Activated CD4-positive, alpha-beta T cell treated with anti-CD3 and anti-CD28 coated beads, Interleukin-2, Interleukin-6, amounts not matched to agents 100 ng/mL and 50 ng/mL, durations not matched to agents 16 hours and 8 hours (primary cell): ENCODE measurements at regions not wholly inside any gene's neighbourhood (a gene's known extent, or its start where the extent isn't known, plus 50 kb on each side); places are given as distances from the start of the nearest gene placed in this dataset.
"Not testable (repeated sequence)": the region's sequence is repeated elsewhere in the genome, so short reads cannot be mapped to it uniquely, and the experiment has no call there.

Experiments used
- DNase-seq: peaks from one replicate; pipeline ENCODE4 v3.0.0-alpha.2; 2020

- no peak for DNase-seq
These were observed 112.1 kb upstream of the CDC42EP3 start for GRCh38 chr2:37783545-37783944.

- DNase-seq: no peak
These were observed 112.8 kb upstream of the CDC42EP3 start for GRCh38 chr2:37784071-37784758.

- no peak for DNase-seq
These were observed 113.3 kb upstream of the CDC42EP3 start for GRCh38 chr2:37784759-37785149.

GRCh38 chr2:37786191-37786698 lies 114.8 kb upstream of the CDC42EP3 start:
- no peak for DNase-seq

GRCh38 chr2:37786854-37787253 lies 115.4 kb upstream of the CDC42EP3 start:
- DNase-seq: no peak

GRCh38 chr2:37788602-37789209 lies 117.3 kb upstream of the CDC42EP3 start:
- DNase-seq: no peak

- no peak for DNase-seq
These were observed 118.6 kb upstream of the CDC42EP3 start for GRCh38 chr2:37790019-37790418.

GRCh38 chr2:37790462-37790861 lies 119.0 kb upstream of the CDC42EP3 start:
- no peak for DNase-seq

GRCh38 chr2:37792366-37792765 lies 120.9 kb upstream of the CDC42EP3 start:
- DNase-seq: no peak

GRCh38 chr2:37793004-37793403 lies 121.6 kb upstream of the CDC42EP3 start:
- no peak for DNase-seq

- DNase-seq: no peak
These were observed 123.3 kb upstream of the CDC42EP3 start for GRCh38 chr2:37794717-37795116.

- DNase-seq: no peak
These were observed 124.0 kb upstream of the CDC42EP3 start for GRCh38 chr2:37795456-37795855.

GRCh38 chr2:37795938-37796337 lies 124.5 kb upstream of the CDC42EP3 start:
- DNase-seq: no peak

GRCh38 chr2:37796481-37796880 lies 125.0 kb upstream of the CDC42EP3 start:
- no peak for DNase-seq

GRCh38 chr2:37797081-37797480 lies 125.6 kb upstream of the CDC42EP3 start:
- no peak for DNase-seq

- no peak for DNase-seq
These were observed 126.6 kb upstream of the RMDN2 start for GRCh38 chr2:37798315-37799005.

- no peak for DNase-seq
These were observed 124.8 kb upstream of the RMDN2 start for GRCh38 chr2:37800176-37800858.

GRCh38 chr2:37802211-37802752 lies 122.8 kb upstream of the RMDN2 start:
- no peak for DNase-seq

- no peak for DNase-seq
These were observed 122.1 kb upstream of the RMDN2 start for GRCh38 chr2:37802899-37803379.

GRCh38 chr2:37806004-37806403 lies 119.1 kb upstream of the RMDN2 start:
- not testable (repeated sequence) for DNase-seq

- DNase-seq: no peak
These were observed 115.6 kb upstream of the RMDN2 start for GRCh38 chr2:37809525-37809924.

- DNase-seq: no peak
These were observed 115.0 kb upstream of the RMDN2 start for GRCh38 chr2:37809931-37810570.
